Thyroid gland (tissue), 4 donors: ENCODE measurements at regions not wholly inside any gene's neighbourhood (a gene's known extent, or its start where the extent isn't known, plus 50 kb on each side); places are given as distances from the start of the nearest gene placed in this dataset.

Experiments used
- POLR2A ChIP-seq, 2 donors: fragments of 450-650 bp; IDR thresholded peaks; one replicate each; pipeline ENCODE4 v1.6.1; 2017; ENCODE audit warnings: antibody characterized with exemption in 2 of 2, mild to moderate bottlenecking in 2 of 2, moderate library complexity in 1 of 2
- TF ChIP-seq, protein P1 (sequence below), 6 experiments: fragments of 200-600 bp in 3 of 6; fragments of 450-650 bp in 3 of 6; sonication (generic) in 3 of 6; IDR thresholded peaks; one replicate each; pipeline ENCODE4 v1.5.1; 2016 to 2019; ENCODE audit warnings: antibody characterized with exemption in 6 of 6, mild to moderate bottlenecking in 2 of 6, inconsistent platforms in 1 of 6, moderate library complexity in 1 of 6

GRCh38 chr11:92720385-92720784, 249.1 kb upstream of the MTNR1B start:
- TF ChIP-seq, protein P1, sequence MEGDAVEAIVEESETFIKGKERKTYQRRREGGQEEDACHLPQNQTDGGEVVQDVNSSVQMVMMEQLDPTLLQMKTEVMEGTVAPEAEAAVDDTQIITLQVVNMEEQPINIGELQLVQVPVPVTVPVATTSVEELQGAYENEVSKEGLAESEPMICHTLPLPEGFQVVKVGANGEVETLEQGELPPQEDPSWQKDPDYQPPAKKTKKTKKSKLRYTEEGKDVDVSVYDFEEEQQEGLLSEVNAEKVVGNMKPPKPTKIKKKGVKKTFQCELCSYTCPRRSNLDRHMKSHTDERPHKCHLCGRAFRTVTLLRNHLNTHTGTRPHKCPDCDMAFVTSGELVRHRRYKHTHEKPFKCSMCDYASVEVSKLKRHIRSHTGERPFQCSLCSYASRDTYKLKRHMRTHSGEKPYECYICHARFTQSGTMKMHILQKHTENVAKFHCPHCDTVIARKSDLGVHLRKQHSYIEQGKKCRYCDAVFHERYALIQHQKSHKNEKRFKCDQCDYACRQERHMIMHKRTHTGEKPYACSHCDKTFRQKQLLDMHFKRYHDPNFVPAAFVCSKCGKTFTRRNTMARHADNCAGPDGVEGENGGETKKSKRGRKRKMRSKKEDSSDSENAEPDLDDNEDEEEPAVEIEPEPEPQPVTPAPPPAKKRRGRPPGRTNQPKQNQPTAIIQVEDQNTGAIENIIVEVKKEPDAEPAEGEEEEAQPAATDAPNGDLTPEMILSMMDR (IDR thresholded peaks at IDR 0.05) = no peak
- TF ChIP-seq POLR2A (IDR thresholded peaks at IDR 0.05) = no peak
